ENCODE measurements at regions not wholly inside any gene's neighbourhood (a gene's known extent, or its start where the extent isn't known, plus 50 kb on each side); places are given as distances from the start of the nearest gene placed in this dataset.

GRCh38 chr2:40773291-40773690 lies 321.4 kb upstream of the SLC8A1 start:
- TF ChIP-seq, protein P1, sequence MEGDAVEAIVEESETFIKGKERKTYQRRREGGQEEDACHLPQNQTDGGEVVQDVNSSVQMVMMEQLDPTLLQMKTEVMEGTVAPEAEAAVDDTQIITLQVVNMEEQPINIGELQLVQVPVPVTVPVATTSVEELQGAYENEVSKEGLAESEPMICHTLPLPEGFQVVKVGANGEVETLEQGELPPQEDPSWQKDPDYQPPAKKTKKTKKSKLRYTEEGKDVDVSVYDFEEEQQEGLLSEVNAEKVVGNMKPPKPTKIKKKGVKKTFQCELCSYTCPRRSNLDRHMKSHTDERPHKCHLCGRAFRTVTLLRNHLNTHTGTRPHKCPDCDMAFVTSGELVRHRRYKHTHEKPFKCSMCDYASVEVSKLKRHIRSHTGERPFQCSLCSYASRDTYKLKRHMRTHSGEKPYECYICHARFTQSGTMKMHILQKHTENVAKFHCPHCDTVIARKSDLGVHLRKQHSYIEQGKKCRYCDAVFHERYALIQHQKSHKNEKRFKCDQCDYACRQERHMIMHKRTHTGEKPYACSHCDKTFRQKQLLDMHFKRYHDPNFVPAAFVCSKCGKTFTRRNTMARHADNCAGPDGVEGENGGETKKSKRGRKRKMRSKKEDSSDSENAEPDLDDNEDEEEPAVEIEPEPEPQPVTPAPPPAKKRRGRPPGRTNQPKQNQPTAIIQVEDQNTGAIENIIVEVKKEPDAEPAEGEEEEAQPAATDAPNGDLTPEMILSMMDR (IDR thresholded peaks at IDR 0.05) = no peak
- TF ChIP-seq POLR2A (IDR thresholded peaks at IDR 0.05) = no peak
- Histone ChIP-seq H3K36me3 (no peaks in the 10 kb centered on the region), H3K9me3 (no peaks in the 10 kb centered on the region), H3K4me1 (no peaks in the 10 kb centered on the region), H3K27ac (no peak overlapping the region), H3K27me3 (no peaks in the 10 kb centered on the region), H3K4me3 (no peak overlapping the region)
- DNase-seq (no peak), ATAC-seq (no peak)
- 44% methylated on average over 2 of the region's 2 CpGs for WGBS (ENCODE audit: insufficient coverage, low coverage, low lambda C conversion rate, missing lambda C conversion rate)
- intact Hi-C loops (cut with DNase I) = no loop called here

- no peak for DNase-seq
- WGBS (ENCODE audit: insufficient coverage, low coverage, low lambda C conversion rate, missing lambda C conversion rate) = 42% methylated on average over 3 of the region's 3 CpGs
- ATAC-seq = no peak
- Histone ChIP-seq H3K4me1 (no peaks in the 10 kb centered on the region), H3K36me3 (no peaks in the 10 kb centered on the region), H3K4me3 (no peak overlapping the region), H3K27ac (no peak overlapping the region), H3K27me3 (no peaks in the 10 kb centered on the region), H3K9me3 (no peaks in the 10 kb centered on the region)
- TF ChIP-seq POLR2A (IDR thresholded peaks at IDR 0.05) = no peak
- TF ChIP-seq, protein P1 (IDR thresholded peaks at IDR 0.05) = no peak
- intact Hi-C loops (cut with DNase I) = no loop called here
Measured at GRCh38 chr2:40783704-40784103, 331.8 kb upstream of the SLC8A1 start.

DNA sequence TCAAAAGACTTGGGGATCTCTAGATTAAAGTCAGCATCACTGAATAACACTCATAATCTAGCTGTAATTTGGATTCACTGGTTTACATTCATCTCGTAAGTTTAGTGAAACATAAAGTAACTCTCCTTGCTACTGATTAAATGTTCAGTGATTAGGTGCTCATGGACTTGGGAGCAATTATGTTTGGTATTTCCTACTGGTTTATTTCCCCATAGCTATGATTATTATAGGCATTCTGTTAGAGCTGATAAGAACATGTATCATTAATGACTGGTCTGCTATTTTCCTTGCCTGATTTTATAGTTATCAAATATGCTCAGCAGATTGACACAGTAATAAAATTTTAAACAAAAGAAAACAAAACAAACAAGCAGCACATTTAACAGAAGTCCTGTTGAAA lies 334.7 kb upstream of the SLC8A1 start:
- H3K36me3 ChIP-seq = no peaks in the 10 kb centered on the region
- H3K4me3 ChIP-seq = no peak overlapping the region
- no peaks in the 10 kb centered on the region for H3K9me3 ChIP-seq
- ATAC-seq (no peak), DNase-seq (no peak)
- H3K27ac ChIP-seq = no peak overlapping the region
- no peak for TF ChIP-seq POLR2A (IDR thresholded peaks at IDR 0.05)
- TF ChIP-seq, protein P1 (IDR thresholded peaks at IDR 0.05) = no peak
- intact Hi-C loops (cut with DNase I) = no loop called here
- H3K27me3 ChIP-seq = no peaks in the 10 kb centered on the region
- H3K4me1 ChIP-seq = no peaks in the 10 kb centered on the region
- 18% methylated on average over 1 of the region's 1 CpG for WGBS (ENCODE audit: insufficient coverage, low coverage, low lambda C conversion rate, missing lambda C conversion rate)

GRCh38 chr2:40797120-40797519 lies 345.2 kb upstream of the SLC8A1 start:
- Histone ChIP-seq H3K4me1 (no peaks in the 10 kb centered on the region), H3K27me3 (no peaks in the 10 kb centered on the region), H3K9me3 (no peaks in the 10 kb centered on the region), H3K4me3 (no peak overlapping the region), H3K36me3 (no peaks in the 10 kb centered on the region), H3K27ac (no peak overlapping the region)
- DNase-seq = no peak
- 37% methylated on average over 2 of the region's 2 CpGs for whole genome bisulfite sequencing (ENCODE audit: insufficient coverage, low coverage, low lambda C conversion rate, missing lambda C conversion rate)
- no peak for ATAC-seq
- no peak for TF ChIP-seq POLR2A (IDR thresholded peaks at IDR 0.05)
- intact Hi-C loops (cut with DNase I) = no loop called here

DNA sequence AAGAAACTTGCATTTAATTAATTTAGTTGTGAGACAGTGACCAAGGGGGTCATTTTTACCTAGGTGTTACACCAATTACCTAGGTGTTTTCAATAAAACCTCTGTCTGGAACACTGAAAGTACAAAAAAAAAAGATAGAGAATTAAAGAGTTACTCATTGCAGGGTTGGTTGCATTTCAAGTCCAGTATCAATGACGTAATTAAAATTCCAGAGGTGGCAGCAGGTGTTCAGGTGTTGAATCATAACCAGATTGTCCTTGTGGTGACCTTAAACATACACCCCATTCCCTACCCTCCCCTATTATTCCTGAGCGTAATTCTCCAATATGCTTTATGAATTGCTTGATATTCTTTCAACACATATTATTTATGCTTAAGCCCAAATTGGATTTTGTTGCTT lies 352.0 kb upstream of the SLC8A1 start:
- Histone ChIP-seq H3K4me3 (no peak overlapping the region), H3K4me1 (no peaks in the 10 kb centered on the region), H3K36me3 (no peaks in the 10 kb centered on the region), H3K27me3 (no peaks in the 10 kb centered on the region), H3K9me3 (no peaks in the 10 kb centered on the region), H3K27ac (no peak overlapping the region)
- ATAC-seq (no peak), DNase-seq (no peak)
- TF ChIP-seq, protein P1 (IDR thresholded peaks at IDR 0.05) = no peak
- no peak for TF ChIP-seq POLR2A (IDR thresholded peaks at IDR 0.05)
- WGBS (ENCODE audit: insufficient coverage, low coverage, low lambda C conversion rate, missing lambda C conversion rate) = 61% methylated on average over 2 of the region's 2 CpGs
- intact Hi-C loops (cut with DNase I) = no loop called here
